ENCODE measurements at regions not wholly inside any gene's neighbourhood (a gene's known extent, or its start where the extent isn't known, plus 50 kb on each side); places are given as distances from the start of the nearest gene placed in this dataset.

GRCh38 chr13:84290386-84290785, 408.1 kb upstream of the SLITRK1 start:
- Histone ChIP-seq H3K4me1 (ENCODE audit: control insufficient read depth in 1 of 2, extremely low read depth in 1 of 2, insufficient read depth in 2 of 2, low read length in 2 of 2) (no peaks in the 10 kb centered on the region), H3K36me3 (ENCODE audit: control insufficient read depth in 2 of 2, extremely low read depth in 1 of 2, insufficient read depth in 1 of 2, low read length in 1 of 2) (no peaks in the 10 kb centered on the region), H3K4me3 (ENCODE audit: control insufficient read depth in 1 of 2, extremely low read depth in 1 of 2, low read length in 1 of 2) (no peak overlapping the region), H3K27me3 (replicated peaks in 1 of 2; ENCODE audit: control insufficient read depth in 2 of 2, extremely low read depth in 1 of 2, insufficient read depth in 2 of 2, low read length in 1 of 2) (no peaks in the 10 kb centered on the region), H3K9me3 (no peaks in the 10 kb centered on the region), H3K27ac (ENCODE audit: low read length) (no peak overlapping the region)
- Mint-ChIP-seq H3K27me3 (no peaks in the 10 kb centered on the region), H3K36me3 (no peaks in the 10 kb centered on the region), H3K9me3 (no peaks in the 10 kb centered on the region), H3K27ac (no peak overlapping the region), H3K4me1 (no peaks in the 10 kb centered on the region), H3K4me3 (no peak overlapping the region)
- ChIA-PET CTCF (no interaction called here), POLR2A (no interaction called here)
- WGBS (ENCODE audit: insufficient coverage) = 75% methylated on average over 2 of the region's 4 CpGs
- DNase-seq (no peak), ATAC-seq (replicated peaks in 1 of 4) (no peak)

GRCh38 chr13:84279166-84279565, 396.9 kb upstream of the SLITRK1 start:
- ChIA-PET CTCF (no interaction called here), POLR2A (no interaction called here)
- H3K4me3 Mint-ChIP-seq = no peak overlapping the region

GRCh38 chr13:84272877-84273562, 390.7 kb upstream of the SLITRK1 start:
- no peaks in the 10 kb centered on the region for H3K9me3 Mint-ChIP-seq
- CTCF ChIA-PET = no interaction called here
- POLR2A ChIA-PET = no interaction called here
- H3K36me3 Mint-ChIP-seq = no peaks in the 10 kb centered on the region
- no peaks in the 10 kb centered on the region for H3K4me1 Mint-ChIP-seq
- no CpG with 5 or more reads among the region's 6 CpGs for WGBS (ENCODE audit: insufficient coverage)
- H3K4me3 Mint-ChIP-seq = no peak overlapping the region
- Histone ChIP-seq H3K9me3 (no peaks in the 10 kb centered on the region), H3K27me3 (replicated peaks in 1 of 2; ENCODE audit: control insufficient read depth in 2 of 2, extremely low read depth in 1 of 2, insufficient read depth in 2 of 2, low read length in 1 of 2) (no peaks in the 10 kb centered on the region), H3K4me1 (ENCODE audit: control insufficient read depth in 1 of 2, extremely low read depth in 1 of 2, insufficient read depth in 2 of 2, low read length in 2 of 2) (no peaks in the 10 kb centered on the region), H3K4me3 (ENCODE audit: control insufficient read depth in 1 of 2, extremely low read depth in 1 of 2, low read length in 1 of 2) (no peak overlapping the region), H3K36me3 (ENCODE audit: control insufficient read depth in 2 of 2, extremely low read depth in 1 of 2, insufficient read depth in 1 of 2, low read length in 1 of 2) (no peaks in the 10 kb centered on the region), H3K27ac (ENCODE audit: low read length) (no peak overlapping the region)
- H3K27me3 Mint-ChIP-seq = no peaks in the 10 kb centered on the region
- H3K27ac Mint-ChIP-seq = no peak overlapping the region
- ATAC-seq (replicated peaks in 1 of 4) (no peak), DNase-seq (no peak)

More at GRCh38 chr13:84279166-84279565, 396.9 kb upstream of the SLITRK1 start:
- Mint-ChIP-seq H3K27ac (no peak overlapping the region), H3K9me3 (peaks cover 0 to 3% (median 0%) of the 10 kb centered on the region in 3 donors), H3K27me3 (no peaks in the 10 kb centered on the region), H3K4me1 (no peaks in the 10 kb centered on the region), H3K36me3 (no peaks in the 10 kb centered on the region)
- Histone ChIP-seq H3K4me1 (ENCODE audit: control insufficient read depth in 1 of 2, extremely low read depth in 1 of 2, insufficient read depth in 2 of 2, low read length in 2 of 2) (no peaks in the 10 kb centered on the region), H3K4me3 (ENCODE audit: control insufficient read depth in 1 of 2, extremely low read depth in 1 of 2, low read length in 1 of 2) (no peak overlapping the region), H3K36me3 (ENCODE audit: control insufficient read depth in 2 of 2, extremely low read depth in 1 of 2, insufficient read depth in 1 of 2, low read length in 1 of 2) (no peaks in the 10 kb centered on the region), H3K27ac (ENCODE audit: low read length) (no peak overlapping the region), H3K9me3 (no peaks in the 10 kb centered on the region), H3K27me3 (replicated peaks in 1 of 2; ENCODE audit: control insufficient read depth in 2 of 2, extremely low read depth in 1 of 2, insufficient read depth in 2 of 2, low read length in 1 of 2) (no peaks in the 10 kb centered on the region)
- no peak for ATAC-seq (replicated peaks in 1 of 4)
- no peak for DNase-seq
- WGBS (ENCODE audit: insufficient coverage) = 81% methylated on average over 2 of the region's 2 CpGs

- Histone ChIP-seq H3K27ac (ENCODE audit: low read length) (no peak overlapping the region), H3K36me3 (ENCODE audit: control insufficient read depth in 2 of 2, extremely low read depth in 1 of 2, insufficient read depth in 1 of 2, low read length in 1 of 2) (no peaks in the 10 kb centered on the region), H3K9me3 (no peaks in the 10 kb centered on the region), H3K27me3 (replicated peaks in 1 of 2; ENCODE audit: control insufficient read depth in 2 of 2, extremely low read depth in 1 of 2, insufficient read depth in 2 of 2, low read length in 1 of 2) (no peaks in the 10 kb centered on the region), H3K4me1 (ENCODE audit: control insufficient read depth in 1 of 2, extremely low read depth in 1 of 2, insufficient read depth in 2 of 2, low read length in 2 of 2) (no peaks in the 10 kb centered on the region), H3K4me3 (ENCODE audit: control insufficient read depth in 1 of 2, extremely low read depth in 1 of 2, low read length in 1 of 2) (no peak overlapping the region)
- Mint-ChIP-seq H3K27ac (no peak overlapping the region), H3K36me3 (no peaks in the 10 kb centered on the region), H3K27me3 (no peaks in the 10 kb centered on the region), H3K9me3 (no peaks in the 10 kb centered on the region), H3K4me3 (no peak overlapping the region), H3K4me1 (no peaks in the 10 kb centered on the region)
- ATAC-seq (replicated peaks in 1 of 4) (no peak), DNase-seq (no peak)
- 100% methylated on average over 1 of the region's 6 CpGs for WGBS (ENCODE audit: insufficient coverage)
- POLR2A ChIA-PET = no interaction called here
- CTCF ChIA-PET = no interaction called here
Observed at GRCh38 chr13:84265257-84265764, 383.0 kb upstream of the SLITRK1 start.

- WGBS (ENCODE audit: insufficient coverage) = 90% methylated on average over 5 of the region's 9 CpGs
- no peaks in the 10 kb centered on the region for H3K4me1 Mint-ChIP-seq
Observed at GRCh38 chr13:84263354-84264069, 381.2 kb upstream of the SLITRK1 start.

GRCh38 chr13:84255226-84255797, 373.0 kb upstream of the SLITRK1 start:
- Mint-ChIP-seq H3K4me1 (no peaks in the 10 kb centered on the region), H3K27ac (no peak overlapping the region), H3K27me3 (no peaks in the 10 kb centered on the region), H3K9me3 (peaks cover 3 to 9% (median 7%) of the 10 kb centered on the region in 3 donors), H3K4me3 (no peak overlapping the region), H3K36me3 (no peaks in the 10 kb centered on the region)
- Histone ChIP-seq H3K27ac (ENCODE audit: low read length) (no peak overlapping the region), H3K4me1 (ENCODE audit: control insufficient read depth in 1 of 2, extremely low read depth in 1 of 2, insufficient read depth in 2 of 2, low read length in 2 of 2) (no peaks in the 10 kb centered on the region), H3K4me3 (ENCODE audit: control insufficient read depth in 1 of 2, extremely low read depth in 1 of 2, low read length in 1 of 2) (no peak overlapping the region), H3K9me3 (no peaks in the 10 kb centered on the region), H3K36me3 (ENCODE audit: control insufficient read depth in 2 of 2, extremely low read depth in 1 of 2, insufficient read depth in 1 of 2, low read length in 1 of 2) (no peaks in the 10 kb centered on the region), H3K27me3 (replicated peaks in 1 of 2; ENCODE audit: control insufficient read depth in 2 of 2, extremely low read depth in 1 of 2, insufficient read depth in 2 of 2, low read length in 1 of 2) (peaks cover 0 to 2% of the 10 kb centered on the region in 2 experiments)
- DNase-seq (no peak), ATAC-seq (replicated peaks in 1 of 4) (no peak)
- POLR2A ChIA-PET = interaction anchor here in 1 of 2 donors (0.5 kb wide), 1 partner anchor 22 kb away, joined by 3 read pairs; no protein-coding TSS in a partner anchor
- CTCF ChIA-PET = interaction anchor here in 1 of 2 donors (0.6 kb wide), 1 partner anchor 82 kb away, joined by 4 read pairs; no protein-coding TSS in a partner anchor
- WGBS (ENCODE audit: insufficient coverage) = no CpG with 5 or more reads among the region's 3 CpGs

More at GRCh38 chr13:84263354-84264069, 381.2 kb upstream of the SLITRK1 start:
- Mint-ChIP-seq H3K36me3 (no peaks in the 10 kb centered on the region), H3K27me3 (no peaks in the 10 kb centered on the region), H3K4me3 (no peak overlapping the region), H3K9me3 (no peaks in the 10 kb centered on the region), H3K27ac (no peak overlapping the region)
- Histone ChIP-seq H3K4me1 (ENCODE audit: control insufficient read depth in 1 of 2, extremely low read depth in 1 of 2, insufficient read depth in 2 of 2, low read length in 2 of 2) (no peaks in the 10 kb centered on the region), H3K27me3 (replicated peaks in 1 of 2; ENCODE audit: control insufficient read depth in 2 of 2, extremely low read depth in 1 of 2, insufficient read depth in 2 of 2, low read length in 1 of 2) (no peaks in the 10 kb centered on the region), H3K27ac (ENCODE audit: low read length) (no peak overlapping the region), H3K9me3 (no peaks in the 10 kb centered on the region), H3K4me3 (ENCODE audit: control insufficient read depth in 1 of 2, extremely low read depth in 1 of 2, low read length in 1 of 2) (no peak overlapping the region), H3K36me3 (ENCODE audit: control insufficient read depth in 2 of 2, extremely low read depth in 1 of 2, insufficient read depth in 1 of 2, low read length in 1 of 2) (no peaks in the 10 kb centered on the region)
- ATAC-seq (replicated peaks in 1 of 4) = no peak
- ChIA-PET POLR2A (interaction anchor here in 1 of 2 donors (0.7 kb wide), 1 partner anchor 22 kb away, joined by 5 read pairs; no protein-coding TSS in a partner anchor), CTCF (no interaction called here)
- DNase-seq = no peak
